ENCODE measurements at regions not wholly inside any gene's neighbourhood (a gene's known extent, or its start where the extent isn't known, plus 50 kb on each side); places are given as distances from the start of the nearest gene placed in this dataset.
A peak's percentile ranks its signal among the peaks of the same experiment; 100 is the strongest.
"Not testable (repeated sequence)": the region's sequence is repeated elsewhere in the genome, so short reads cannot be mapped to it uniquely, and the experiment has no call there.

GRCh38 chr6:94175465-94175864 is 756.1 kb upstream of the EPHA7 start:
- no peak for TF ChIP-seq CTCF (IDR thresholded peaks at IDR 0.05; ENCODE audit: low read depth, low read length)

GRCh38 chr6:94163877-94164276 is 744.5 kb upstream of the EPHA7 start:
- no peak for DNase-seq (ENCODE audit: low read depth, low spot score)
- TF ChIP-seq CTCF (IDR thresholded peaks at IDR 0.05; ENCODE audit: low read depth, low read length): no peak
- in situ Hi-C loops (cut with HindIII; ENCODE audit: low sequenced_read_pairs): no loop called here
- no peak overlapping the region for H3K4me3 ChIP-seq (ENCODE audit: low read depth, low read length)

More at GRCh38 chr6:94175465-94175864, 756.1 kb upstream of the EPHA7 start:
- no peak for DNase-seq (ENCODE audit: low read depth, low spot score)
- in situ Hi-C loops (cut with HindIII; ENCODE audit: low sequenced_read_pairs): no loop called here
- H3K4me3 ChIP-seq (ENCODE audit: low read depth, low read length): no peak overlapping the region

- no peak for TF ChIP-seq CTCF (IDR thresholded peaks at IDR 0.05; ENCODE audit: low read depth, low read length)
- H3K4me3 ChIP-seq (ENCODE audit: low read depth, low read length): no peak overlapping the region
- in situ Hi-C loops (cut with HindIII; ENCODE audit: low sequenced_read_pairs): no loop called here
- DNase-seq (ENCODE audit: low read depth, low spot score): no peak
These were observed 731.5 kb upstream of the EPHA7 start for GRCh38 chr6:94150886-94151285.

GRCh38 chr6:94144807-94145206 is 725.4 kb upstream of the EPHA7 start:
- in situ Hi-C loops (cut with HindIII; ENCODE audit: low sequenced_read_pairs): no loop called here
- DNase-seq (ENCODE audit: low read depth, low spot score): no peak
- no peak overlapping the region for H3K4me3 ChIP-seq (ENCODE audit: low read depth, low read length)
- TF ChIP-seq CTCF (IDR thresholded peaks at IDR 0.05; ENCODE audit: low read depth, low read length): no peak

GRCh38 chr6:94137178-94137577 is 717.8 kb upstream of the EPHA7 start:
- DNase-seq (ENCODE audit: low read depth, low spot score); H3K4me3 ChIP-seq (ENCODE audit: low read depth, low read length); in situ Hi-C loops (cut with HindIII; ENCODE audit: low sequenced_read_pairs): not testable (repeated sequence)

- in situ Hi-C loops (cut with HindIII; ENCODE audit: low sequenced_read_pairs): no loop called here
- TF ChIP-seq CTCF (IDR thresholded peaks at IDR 0.05; ENCODE audit: low read depth, low read length): no peak
- peak; percentile 13 for DNase-seq (ENCODE audit: low read depth, low spot score)
- H3K4me3 ChIP-seq (ENCODE audit: low read depth, low read length): no peak overlapping the region
These were observed 713.7 kb upstream of the EPHA7 start for GRCh38 chr6:94133106-94133505.

- in situ Hi-C loops (cut with HindIII; ENCODE audit: low sequenced_read_pairs): no loop called here
- H3K4me3 ChIP-seq (ENCODE audit: low read depth, low read length): no peak overlapping the region
- DNase-seq (ENCODE audit: low read depth, low spot score): no peak
- TF ChIP-seq CTCF (IDR thresholded peaks at IDR 0.05; ENCODE audit: low read depth, low read length): no peak
These were observed 711.9 kb upstream of the EPHA7 start for GRCh38 chr6:94131271-94131670.

Data from astrocyte of the spinal cord (primary cell).